AG09319 (cell line): ENCODE measurements at regions not wholly inside any gene's neighbourhood (a gene's known extent, or its start where the extent isn't known, plus 50 kb on each side); places are given as distances from the start of the nearest gene placed in this dataset.

ENCODE experiments used
- DNase-seq: peaks from one replicate; pipeline ENCODE4 v3.0.0-alpha.2; 2010; ENCODE audit warnings: low read depth; ENCODE audit errors: extremely low read depth
- TF ChIP-seq, protein P1 (sequence below): IDR thresholded peaks from 2 replicates; pipeline ENCODE4 v1.5.1; 2011; ENCODE audit warnings: low read depth, mild to moderate bottlenecking, inconsistent platforms, low read length, moderate library complexity

DNA sequence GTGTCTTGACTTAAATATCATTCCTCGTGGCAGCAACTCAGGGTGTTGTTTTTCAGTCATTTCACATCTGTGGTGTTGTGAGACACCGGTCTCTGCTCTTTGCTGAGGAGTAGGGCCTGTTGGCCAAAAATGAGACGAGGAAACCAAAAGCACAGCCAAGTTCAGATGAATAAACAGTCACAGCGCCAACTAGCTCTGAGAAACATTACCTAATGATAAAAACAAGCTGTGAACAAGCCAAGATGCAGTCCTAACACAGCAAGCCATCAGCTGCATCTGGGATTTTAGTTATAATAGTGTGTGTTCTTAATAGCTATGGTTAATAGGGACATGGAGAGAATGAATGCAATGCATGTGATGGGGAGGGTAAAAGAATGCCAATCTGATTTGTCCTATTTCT is 843.4 kb upstream of the DPPA4 start:
- TF ChIP-seq, protein P1, sequence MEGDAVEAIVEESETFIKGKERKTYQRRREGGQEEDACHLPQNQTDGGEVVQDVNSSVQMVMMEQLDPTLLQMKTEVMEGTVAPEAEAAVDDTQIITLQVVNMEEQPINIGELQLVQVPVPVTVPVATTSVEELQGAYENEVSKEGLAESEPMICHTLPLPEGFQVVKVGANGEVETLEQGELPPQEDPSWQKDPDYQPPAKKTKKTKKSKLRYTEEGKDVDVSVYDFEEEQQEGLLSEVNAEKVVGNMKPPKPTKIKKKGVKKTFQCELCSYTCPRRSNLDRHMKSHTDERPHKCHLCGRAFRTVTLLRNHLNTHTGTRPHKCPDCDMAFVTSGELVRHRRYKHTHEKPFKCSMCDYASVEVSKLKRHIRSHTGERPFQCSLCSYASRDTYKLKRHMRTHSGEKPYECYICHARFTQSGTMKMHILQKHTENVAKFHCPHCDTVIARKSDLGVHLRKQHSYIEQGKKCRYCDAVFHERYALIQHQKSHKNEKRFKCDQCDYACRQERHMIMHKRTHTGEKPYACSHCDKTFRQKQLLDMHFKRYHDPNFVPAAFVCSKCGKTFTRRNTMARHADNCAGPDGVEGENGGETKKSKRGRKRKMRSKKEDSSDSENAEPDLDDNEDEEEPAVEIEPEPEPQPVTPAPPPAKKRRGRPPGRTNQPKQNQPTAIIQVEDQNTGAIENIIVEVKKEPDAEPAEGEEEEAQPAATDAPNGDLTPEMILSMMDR = peak; percentile 23
- DNase-seq = peak; percentile 11

DNA sequence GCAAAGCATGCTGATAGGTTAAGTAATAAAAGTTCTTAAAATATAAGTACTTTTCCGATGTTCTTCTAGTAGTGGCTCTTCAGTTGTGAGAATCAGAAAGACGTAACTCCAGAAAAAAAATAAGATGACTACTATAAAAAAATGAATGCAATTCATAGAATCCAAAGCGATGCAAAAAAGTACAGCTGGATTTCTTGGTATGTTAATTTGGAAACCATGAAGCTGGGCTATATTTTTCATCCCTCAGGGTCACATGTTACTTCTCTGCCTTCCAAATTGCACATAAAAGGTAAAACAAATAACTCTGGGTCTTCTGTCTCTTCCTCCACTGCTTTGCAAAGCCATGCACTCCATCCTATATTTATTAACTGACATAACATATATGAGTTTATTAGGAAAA is 843.9 kb upstream of the DPPA4 start:
- TF ChIP-seq, protein P1 = no peak
- no peak for DNase-seq

DNA sequence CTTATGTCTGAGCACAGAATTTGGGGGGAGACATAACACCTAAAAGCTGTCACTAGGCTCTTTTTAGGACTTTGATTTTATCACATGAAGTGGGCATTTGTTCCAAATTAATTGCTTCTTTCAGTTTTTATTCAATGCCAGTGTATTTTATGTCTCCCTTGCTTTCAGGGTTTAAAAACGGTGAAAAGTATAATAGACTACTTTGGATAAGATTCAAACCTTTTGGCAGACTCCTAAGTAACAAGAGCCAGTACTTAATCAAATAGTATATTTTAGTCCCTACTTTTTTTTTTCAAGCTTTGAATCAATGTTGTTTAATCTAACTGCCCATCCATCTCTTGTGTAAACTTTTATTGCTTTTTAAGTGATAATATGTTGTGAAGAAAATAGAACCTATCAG is 847.2 kb upstream of the DPPA4 start:
- TF ChIP-seq, protein P1 = no peak
- DNase-seq = no peak

DNA sequence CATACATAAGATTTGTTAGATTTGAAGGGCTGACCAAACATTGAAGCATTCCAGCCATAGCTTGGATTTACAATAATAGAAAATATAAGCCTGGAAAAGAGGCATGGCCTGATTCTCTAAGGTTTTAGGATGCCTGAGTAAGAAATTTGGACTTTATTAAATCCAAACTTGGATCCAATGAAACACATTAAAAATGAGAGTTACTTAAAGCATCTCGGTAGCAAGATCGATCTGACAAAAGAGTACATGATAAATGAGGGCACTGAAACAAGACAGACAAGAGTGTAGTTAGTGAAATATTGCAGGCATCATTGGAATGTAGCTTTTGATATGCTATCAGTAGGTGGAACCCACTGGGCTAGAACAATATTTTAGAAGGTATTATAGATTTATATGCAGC is 855.7 kb upstream of the DPPA4 start:
- TF ChIP-seq, protein P1 = no peak
- DNase-seq = no peak

DNA sequence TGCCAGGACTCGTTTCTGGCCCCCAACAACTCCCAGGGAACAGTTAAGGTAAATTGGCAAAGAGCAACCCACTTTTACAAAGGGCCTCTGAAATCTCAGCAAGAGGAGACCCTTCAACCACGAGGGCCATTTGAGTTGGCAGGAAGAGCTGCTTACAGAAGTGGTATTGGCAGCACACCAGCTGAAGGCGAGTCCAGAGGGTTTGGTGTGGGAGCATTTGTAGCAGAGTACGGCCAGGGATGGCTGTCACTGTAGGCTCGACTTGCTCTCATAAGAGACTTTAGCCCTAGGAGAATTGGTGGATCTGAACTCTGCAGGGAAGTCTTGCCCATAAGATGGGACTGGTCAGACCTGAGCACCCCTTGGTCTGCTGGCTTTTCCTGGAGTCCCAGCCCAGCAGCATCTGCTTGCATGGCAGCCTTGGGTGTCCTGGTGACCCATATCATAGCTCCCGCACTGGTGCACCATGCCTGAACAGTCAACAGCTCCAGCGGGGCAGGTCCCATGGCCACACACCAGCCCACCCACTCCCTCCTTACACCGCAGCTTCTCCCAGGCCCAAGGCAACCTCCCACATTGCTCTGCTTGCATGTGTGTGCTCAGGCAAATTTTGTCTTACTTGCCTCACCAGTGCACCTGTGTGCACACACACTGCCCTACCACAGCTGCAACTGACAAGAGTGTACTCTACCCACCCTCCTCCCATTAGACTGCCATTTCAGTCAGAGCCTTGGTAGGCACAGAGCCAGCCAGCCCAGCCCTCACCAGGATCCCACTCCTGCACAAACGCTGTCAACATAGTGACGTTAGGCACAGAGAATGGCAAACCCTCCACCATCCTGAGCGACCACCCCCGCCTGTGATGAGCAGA is 861.6 kb upstream of the DPPA4 start:
- TF ChIP-seq, protein P1 = no peak
- no peak for DNase-seq

DNA sequence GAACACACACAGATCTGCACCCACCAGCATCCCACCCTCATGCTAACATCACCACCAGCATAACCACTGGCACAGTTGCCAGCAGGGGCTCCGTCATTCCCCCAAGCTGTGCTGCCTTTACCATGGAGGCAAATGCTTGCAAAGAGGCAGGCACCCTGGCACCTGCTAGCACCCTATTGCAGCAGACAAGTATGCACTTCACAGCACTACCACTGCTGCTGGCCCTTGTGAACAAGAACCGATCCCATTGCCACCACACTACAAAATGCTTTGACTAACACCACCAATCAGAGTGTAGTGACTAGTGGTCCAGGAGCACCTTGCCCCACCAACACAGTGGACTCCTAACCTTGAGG is 862.2 kb upstream of the DPPA4 start:
- no peak for DNase-seq
- TF ChIP-seq, protein P1 = no peak

DNA sequence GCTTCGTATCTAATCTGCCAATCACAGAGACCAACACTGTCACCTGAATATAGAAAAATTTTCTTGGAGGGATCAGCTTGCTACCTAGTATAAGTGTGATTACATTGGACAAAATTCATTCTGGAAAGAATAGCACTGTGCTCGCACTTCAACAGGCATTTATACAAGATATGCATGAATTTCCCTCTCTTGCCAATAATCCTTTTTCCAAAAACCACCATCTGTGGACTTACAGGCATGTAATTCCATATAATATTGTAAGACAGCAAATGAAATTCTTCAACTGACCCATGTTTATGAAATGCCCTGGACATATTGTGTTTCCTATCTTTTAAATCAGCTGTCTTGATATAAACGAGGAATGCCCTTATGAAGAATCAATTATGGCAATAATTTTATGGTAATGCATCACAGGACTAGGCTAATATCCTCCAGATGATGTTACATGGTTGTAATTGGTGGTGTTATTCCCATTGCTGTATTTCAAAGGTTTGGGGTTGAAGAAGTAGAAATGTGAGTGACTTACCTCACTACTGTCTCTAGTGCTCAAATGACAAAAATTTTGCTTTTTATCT is 861.4 kb upstream of the NECTIN3 start:
- DNase-seq = no peak
- TF ChIP-seq, protein P1 = no peak
